IMR-90 (cell line): ENCODE measurements at regions not wholly inside any gene's neighbourhood (a gene's known extent, or its start where the extent isn't known, plus 50 kb on each side); places are given as distances from the start of the nearest gene placed in this dataset.

Experiments
- ATAC-seq: fragments of 200-7000 bp; cut with Tn5 transposase; 2 replicates; pipeline ENCODE4 v1.9.1; 2020; ENCODE audit warnings: low read depth, mild to moderate bottlenecking, moderate library complexity
- BruUV-seq: library from RNA; stranded (reverse); fragments of 400-500 nt; replicated peaks from 2 replicates; lab custom pipeline; 2021; lab: Mats Ljungman, UMichigan
- CTCF ChIA-PET: fragments of 300-600 bp; formaldehyde crosslinking; extraction: SDS; loops from one replicate; lab custom pipeline; 2021; ENCODE audit warnings: antibody characterized with exemption; lab: Yijun Ruan, JAX
- POLR2A ChIA-PET: fragments of 300-600 bp; sonication (Branson Sonifier 250); formaldehyde crosslinking; loops from one replicate; lab custom pipeline; 2022; ENCODE audit warnings: antibody characterized with exemption; ENCODE audit not compliant: unreplicated experiment; lab: Charles Lee
- DNase-seq: peaks from one replicate; pipeline ENCODE4 v3.0.0; 2013
- H2AFZ ChIP-seq: replicated peaks from 2 replicates; pipeline ENCODE3; 2013; ENCODE audit warnings: low read length, mild to moderate bottlenecking; ENCODE audit not compliant: poor library complexity
- H2AK5ac ChIP-seq: 2 replicates; pipeline ENCODE4 v1.6.1; 2013; ENCODE audit warnings: low read depth, low read length, inconsistent platforms
- H2AK9ac ChIP-seq: replicated peaks from 2 replicates; pipeline ENCODE3; 2013; ENCODE audit warnings: mild to moderate bottlenecking, low read depth, low read length, moderate library complexity; ENCODE audit not compliant: poor library complexity
- H2BK120ac ChIP-seq: 2 replicates; pipeline ENCODE4 v1.6.1; 2013; ENCODE audit warnings: low read depth, low read length, inconsistent platforms
- H2BK15ac ChIP-seq: 3 replicates; pipeline ENCODE4 v1.6.1; 2013; ENCODE audit warnings: low read depth, low read length, inconsistent platforms
- H2BK20ac ChIP-seq: 2 replicates; pipeline ENCODE4 v1.6.1; 2013; ENCODE audit warnings: low read depth, mild to moderate bottlenecking, inconsistent platforms, low read length, moderate library complexity
- H2BK5ac ChIP-seq: 2 replicates; pipeline ENCODE4 v1.6.1; 2013; ENCODE audit warnings: mild to moderate bottlenecking, low read depth, low read length, inconsistent platforms; ENCODE audit not compliant: poor library complexity, severe bottlenecking
- H3K14ac ChIP-seq: replicated peaks from 2 replicates; pipeline ENCODE4 v1.6.1; 2013; ENCODE audit warnings: low read depth, low read length, inconsistent platforms
- H3K18ac ChIP-seq: 2 replicates; pipeline ENCODE4 v1.6.1; 2013; ENCODE audit warnings: low read depth, low read length, control low read depth
- H3K23ac ChIP-seq: 2 replicates; pipeline ENCODE4 v1.6.1; 2013; ENCODE audit warnings: low read depth, low read length, inconsistent platforms
- H3K27ac ChIP-seq: 2 replicates; pipeline ENCODE4 v1.5.1; 2013; ENCODE audit warnings: mild to moderate bottlenecking, control low read depth, low read length; ENCODE audit not compliant: insufficient read depth
- H3K27me3 ChIP-seq: 2 replicates; pipeline ENCODE4 v1.6.1; 2013; ENCODE audit warnings: low read length; ENCODE audit not compliant: control insufficient read depth, insufficient read depth
- H3K36me3 ChIP-seq: 2 replicates; pipeline ENCODE4 v1.6.1; 2013; ENCODE audit warnings: low read length, mixed read lengths; ENCODE audit not compliant: control insufficient read depth, insufficient read depth
- H3K4ac ChIP-seq: 2 replicates; pipeline ENCODE4 v1.6.1; 2013; ENCODE audit warnings: low read depth, low read length, inconsistent platforms
- H3K4me1 ChIP-seq: 2 replicates; pipeline ENCODE4 v1.6.1; 2013; ENCODE audit warnings: low read length, mixed read lengths; ENCODE audit not compliant: control insufficient read depth, insufficient read depth
- H3K4me2 ChIP-seq: 2 replicates; pipeline ENCODE4 v1.6.1; 2013; ENCODE audit warnings: low read depth, mild to moderate bottlenecking, control low read depth, low read length, moderate library complexity
- H3K4me3 ChIP-seq: 2 replicates; pipeline ENCODE4 v1.5.1; 2013; ENCODE audit warnings: low read depth, mild to moderate bottlenecking, control low read depth, low read length, moderate library complexity; ENCODE audit not compliant: insufficient read depth
- H3K56ac ChIP-seq: 2 replicates; pipeline ENCODE4 v1.6.1; 2013; ENCODE audit warnings: low read length, inconsistent platforms; ENCODE audit not compliant: insufficient read depth; ENCODE audit errors: extremely low read depth
- H3K79me1 ChIP-seq, 2 experiments: 2 replicates each; pipeline ENCODE4 v1.6.1; 2013; ENCODE audit warnings: low read length in 2 of 2, inconsistent platforms in 1 of 2, low read depth in 1 of 2
- H3K9ac ChIP-seq: 2 replicates; pipeline ENCODE4 v1.6.1; 2013; ENCODE audit warnings: low read depth, low read length, control low read depth
- H3K9me1 ChIP-seq: 2 replicates; pipeline ENCODE4 v1.6.1; 2013; ENCODE audit warnings: low read length, inconsistent platforms; ENCODE audit not compliant: insufficient read depth
- H3K9me3 ChIP-seq: 2 replicates; pipeline ENCODE4 v1.6.1; 2013; ENCODE audit warnings: low read length; ENCODE audit not compliant: control insufficient read depth, insufficient read depth
- H4K20me1 ChIP-seq: 2 replicates; pipeline ENCODE4 v1.6.1; 2013; ENCODE audit warnings: low read length, inconsistent platforms; ENCODE audit not compliant: insufficient read depth
- H4K5ac ChIP-seq: 2 replicates; pipeline ENCODE4 v1.6.1; 2013; ENCODE audit warnings: mild to moderate bottlenecking, low read depth, low read length, control low read depth
- H4K8ac ChIP-seq, 2 experiments: 2 replicates each; pipeline ENCODE4 v1.6.1; 2013; ENCODE audit warnings: low read depth in 2 of 2, low read length in 2 of 2, control low read depth in 1 of 2, inconsistent platforms in 1 of 2
- H4K91ac ChIP-seq: 2 replicates; pipeline ENCODE4 v1.6.1; 2013; ENCODE audit warnings: low read depth, low read length, inconsistent platforms; ENCODE audit not compliant: insufficient read depth
- ELK1 ChIP-seq: fragments of 150-350 bp; IDR thresholded peaks from 2 replicates; pipeline ENCODE4 v1.6.1; 2016; ENCODE audit warnings: low read depth, mild to moderate bottlenecking, low read length, moderate library complexity, borderline replicate concordance
- FOS ChIP-seq: fragments of 150-350 bp; IDR thresholded peaks from 2 replicates; pipeline ENCODE4 v1.6.1; 2016; ENCODE audit warnings: low read depth, low read length
- MAFK ChIP-seq: IDR thresholded peaks from 2 replicates; pipeline ENCODE4 v1.6.1; 2012; ENCODE audit warnings: low read depth, low read length, improper control_type of control experiment
- MAZ ChIP-seq: IDR thresholded peaks from 2 replicates; pipeline ENCODE4 v1.6.1; 2012; ENCODE audit warnings: low read depth, mild to moderate bottlenecking, low read length, improper control_type of control experiment, moderate library complexity, borderline replicate concordance
- MXI1 ChIP-seq: IDR thresholded peaks from 2 replicates; pipeline ENCODE4 v1.6.1; 2012; ENCODE audit warnings: low read depth, mild to moderate bottlenecking, low read length, moderate library complexity, borderline replicate concordance
- NFE2L2 ChIP-seq: fragments of 150-350 bp; IDR thresholded peaks from 2 replicates; pipeline ENCODE4 v1.6.1; 2016; ENCODE audit warnings: low read depth, mild to moderate bottlenecking, low read length
- WGBS, 2 experiments: methylation state at CpG; one replicate each; pipeline versions ENCODE4 v1.1.5 to v1.1.7; 2013; ENCODE audit warnings: missing lambda C conversion rate in 2 of 2; ENCODE audit not compliant: insufficient read length in 1 of 2; ENCODE audit errors: extremely low coverage in 2 of 2; 5-methylcytosine and 5-hydroxymethylcytosine counted together
- dilution Hi-C: fragments of 300-500 bp; cut with HindIII; formaldehyde crosslinking; loops from one replicate; pipeline ENCODE4 v1.14.3; 2018; ENCODE audit warnings: low sequenced_read_pairs; ENCODE audit not compliant: unreplicated experiment
- in situ Hi-C: fragments of 300-500 bp; cut with MboI; formaldehyde crosslinking; loops from 3 replicates; pipeline ENCODE4 v1.14.3; 2019; ENCODE audit warnings: low sequenced_read_pairs, inconsistent platforms, mixed read lengths
- intact Hi-C: fragments of 100-400 bp; cut with micrococcal nuclease; formaldehyde crosslinking; loops from 2 replicates; pipeline ENCODE4 v1.10.0; 2022
- TF ChIP-seq, protein P1 (sequence below): conservative IDR thresholded peaks from 2 replicates; pipeline ENCODE4 v1.5.1; 2012; ENCODE audit warnings: mild to moderate bottlenecking, low read depth, low read length, improper control_type of control experiment
- TF ChIP-seq, protein P2 (sequence below): fragments of 150-350 bp; IDR thresholded peaks from 2 replicates; pipeline ENCODE4 v1.6.1; 2017; ENCODE audit warnings: mild to moderate bottlenecking, antibody characterized with exemption, low read length, low read depth

DNA sequence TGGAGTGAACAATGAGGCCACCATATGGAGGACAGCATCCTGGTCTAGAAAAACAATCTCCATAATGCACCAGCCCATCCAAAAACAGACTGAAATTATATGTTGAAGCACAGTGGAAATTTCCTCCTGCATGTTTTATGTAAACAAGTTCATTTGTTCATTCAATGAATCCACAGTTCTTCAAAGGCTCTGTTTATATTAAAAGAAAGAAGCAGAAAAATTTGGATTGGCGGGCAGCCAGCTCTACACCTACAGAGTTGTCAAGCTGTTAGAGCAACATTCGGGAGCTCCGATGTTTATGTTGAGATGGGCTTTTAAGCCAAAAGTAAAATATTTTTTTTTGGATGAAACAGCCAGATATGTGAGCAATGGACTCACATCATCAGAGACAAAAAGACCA lies 395.3 kb upstream of the SULF2 start:
- H4K8ac ChIP-seq: no peak overlapping the region
- intact Hi-C loops: no loop called here

More for the DNA sequence above, 395.3 kb upstream of the SULF2 start:
- TF ChIP-seq MAFK (no peak), NFE2L2 (no peak), MXI1 (no peak), FOS (no peak), MAZ (no peak), ELK1 (no peak)
- TF ChIP-seq, protein P1, sequence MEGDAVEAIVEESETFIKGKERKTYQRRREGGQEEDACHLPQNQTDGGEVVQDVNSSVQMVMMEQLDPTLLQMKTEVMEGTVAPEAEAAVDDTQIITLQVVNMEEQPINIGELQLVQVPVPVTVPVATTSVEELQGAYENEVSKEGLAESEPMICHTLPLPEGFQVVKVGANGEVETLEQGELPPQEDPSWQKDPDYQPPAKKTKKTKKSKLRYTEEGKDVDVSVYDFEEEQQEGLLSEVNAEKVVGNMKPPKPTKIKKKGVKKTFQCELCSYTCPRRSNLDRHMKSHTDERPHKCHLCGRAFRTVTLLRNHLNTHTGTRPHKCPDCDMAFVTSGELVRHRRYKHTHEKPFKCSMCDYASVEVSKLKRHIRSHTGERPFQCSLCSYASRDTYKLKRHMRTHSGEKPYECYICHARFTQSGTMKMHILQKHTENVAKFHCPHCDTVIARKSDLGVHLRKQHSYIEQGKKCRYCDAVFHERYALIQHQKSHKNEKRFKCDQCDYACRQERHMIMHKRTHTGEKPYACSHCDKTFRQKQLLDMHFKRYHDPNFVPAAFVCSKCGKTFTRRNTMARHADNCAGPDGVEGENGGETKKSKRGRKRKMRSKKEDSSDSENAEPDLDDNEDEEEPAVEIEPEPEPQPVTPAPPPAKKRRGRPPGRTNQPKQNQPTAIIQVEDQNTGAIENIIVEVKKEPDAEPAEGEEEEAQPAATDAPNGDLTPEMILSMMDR: no peak
- TF ChIP-seq, protein P2, sequence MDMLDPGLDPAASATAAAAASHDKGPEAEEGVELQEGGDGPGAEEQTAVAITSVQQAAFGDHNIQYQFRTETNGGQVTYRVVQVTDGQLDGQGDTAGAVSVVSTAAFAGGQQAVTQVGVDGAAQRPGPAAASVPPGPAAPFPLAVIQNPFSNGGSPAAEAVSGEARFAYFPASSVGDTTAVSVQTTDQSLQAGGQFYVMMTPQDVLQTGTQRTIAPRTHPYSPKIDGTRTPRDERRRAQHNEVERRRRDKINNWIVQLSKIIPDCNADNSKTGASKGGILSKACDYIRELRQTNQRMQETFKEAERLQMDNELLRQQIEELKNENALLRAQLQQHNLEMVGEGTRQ: no peak
- Histone ChIP-seq H2AFZ (no peak overlapping the region), H3K4ac (no peak overlapping the region), H4K5ac (no peak overlapping the region), H3K27me3 (peaks cover 2% of the 10 kb centered on the region; the same call in 1 of the 2 replicates), H3K27ac (peak overlapping the region; percentile 39; the same call in 1 of the 2 replicates), H2AK5ac (no peak overlapping the region), H3K9me3 (no peaks in the 10 kb centered on the region), H2AK9ac (no peak overlapping the region), H3K9me1 (no peaks in the 10 kb centered on the region), H3K14ac (no peak overlapping the region), H4K20me1 (no peaks in the 10 kb centered on the region), H2BK5ac (no peak overlapping the region), H3K23ac (no peak overlapping the region), H3K4me2 (no peak overlapping the region), H2BK20ac (no peak overlapping the region), H3K18ac (no peak overlapping the region), H3K9ac (no peak overlapping the region), H2BK120ac (no peak overlapping the region), H3K4me3 (no peak overlapping the region), H2BK15ac (no peak overlapping the region), H3K4me1 (no peaks in the 10 kb centered on the region), H3K36me3 (no peaks in the 10 kb centered on the region), H3K56ac (no peak overlapping the region), H3K79me1 (no peaks in the 10 kb centered on the region), H4K91ac (no peak overlapping the region)
- peak; percentile 27 for DNase-seq
- CTCF ChIA-PET: no interaction called here
- no peak for ATAC-seq
- in situ Hi-C loops: no loop called here
- BruUV-seq: no TSS peak
- POLR2A ChIA-PET: no interaction called here
- no CpG with 5 or more reads among the region's 3 CpGs for WGBS, 2 experiments
- dilution Hi-C loops: no loop called here
